Stimulated activated CD4-positive, alpha-beta T cell treated with anti-CD3 and anti-CD28 coated beads, Interleukin-2, amount 100 ng/mL, for 48 hours (primary cell): ENCODE measurements at regions not wholly inside any gene's neighbourhood (a gene's known extent, or its start where the extent isn't known, plus 50 kb on each side); places are given as distances from the start of the nearest gene placed in this dataset.
"Not testable (repeated sequence)": the region's sequence is repeated elsewhere in the genome, so short reads cannot be mapped to it uniquely, and the experiment has no call there.

ENCODE experiments used
- DNase-seq, 2 donors: peaks; one replicate each; pipeline ENCODE4 v3.0.0-alpha.2; 2020

- DNase-seq: no peak
Observed at GRCh38 chr6:6820641-6821238, 232.2 kb downstream of the LY86 start.

DNA sequence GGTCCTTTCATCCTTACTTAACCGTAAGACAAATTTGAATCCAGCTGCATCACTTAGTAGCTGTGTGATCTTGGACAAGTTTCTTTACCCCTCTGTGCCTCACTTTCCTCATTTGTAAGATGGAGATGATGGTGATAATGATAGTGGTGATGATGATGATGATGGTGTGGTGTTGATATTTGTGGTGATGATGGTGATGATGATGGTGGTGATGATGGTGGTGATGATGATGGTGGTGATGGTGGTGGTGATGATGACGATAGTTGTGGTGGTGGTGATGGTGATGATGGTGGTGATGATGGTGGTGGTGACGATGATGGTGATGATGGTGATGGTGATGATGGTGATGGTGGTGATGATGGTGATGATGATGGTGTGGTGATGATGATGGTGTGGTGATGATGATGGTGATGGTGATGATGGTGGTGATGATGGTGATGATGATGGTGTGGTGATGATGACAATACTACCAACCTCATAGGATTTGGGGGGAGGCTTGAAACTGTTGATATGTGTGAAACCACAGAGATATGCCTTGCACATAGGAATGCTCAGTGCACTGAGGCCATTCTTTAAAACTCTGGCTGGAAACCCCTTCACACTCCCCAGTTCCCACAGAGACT lies 233.2 kb downstream of the LY86 start:
- no peak for DNase-seq

DNA sequence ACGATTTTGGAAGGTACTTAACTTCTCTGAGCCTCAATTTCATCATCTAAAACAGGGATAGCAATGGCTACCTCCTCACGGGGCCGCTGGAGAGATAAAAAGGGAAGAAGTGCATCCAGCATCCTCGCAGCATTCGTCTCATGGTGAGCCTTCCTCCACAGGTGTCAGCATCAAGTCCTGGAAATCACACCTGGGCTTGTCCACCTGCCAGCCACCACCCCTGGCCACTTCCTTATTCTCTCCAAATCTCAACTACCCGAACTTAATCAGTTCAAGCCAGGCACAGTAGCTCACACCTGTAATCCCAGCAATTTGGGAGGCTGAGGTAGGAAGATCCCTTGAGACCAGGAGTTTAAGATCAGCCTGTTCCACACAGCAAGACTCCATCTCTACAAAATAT lies 234.5 kb downstream of the LY86 start:
- DNase-seq: no peak

DNA sequence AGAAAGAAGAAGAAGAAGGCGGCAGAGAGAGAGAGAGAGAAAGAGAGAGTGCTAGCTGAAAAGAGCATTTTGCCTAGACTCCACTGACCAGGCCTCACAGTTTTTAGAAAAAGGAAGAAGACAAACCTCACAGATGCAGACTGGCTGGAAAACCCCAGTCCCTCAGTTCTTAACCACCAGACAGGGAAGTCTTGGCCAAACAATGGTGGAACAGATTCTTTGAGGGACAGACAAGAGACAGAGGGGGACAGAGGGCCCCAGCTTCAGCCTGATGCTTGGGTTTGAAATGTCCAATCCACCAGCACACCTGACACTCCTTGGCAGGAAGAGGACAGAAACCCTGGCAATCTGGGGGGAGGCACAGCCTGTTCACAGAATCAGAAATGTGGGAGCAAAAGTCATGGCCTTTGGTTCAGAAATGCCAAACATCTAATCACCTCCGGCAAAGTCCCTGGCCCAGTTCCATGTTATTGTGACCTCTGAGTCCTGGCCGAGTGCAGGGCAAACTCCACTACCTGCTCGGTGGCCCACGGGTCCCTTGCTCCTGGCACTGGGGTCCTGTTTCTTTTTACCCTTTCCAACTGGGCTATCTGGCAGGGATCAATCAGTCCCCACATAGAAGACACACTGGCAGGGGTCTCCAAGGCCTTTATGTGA lies 235.2 kb downstream of the LY86 start:
- no peak for DNase-seq

DNA sequence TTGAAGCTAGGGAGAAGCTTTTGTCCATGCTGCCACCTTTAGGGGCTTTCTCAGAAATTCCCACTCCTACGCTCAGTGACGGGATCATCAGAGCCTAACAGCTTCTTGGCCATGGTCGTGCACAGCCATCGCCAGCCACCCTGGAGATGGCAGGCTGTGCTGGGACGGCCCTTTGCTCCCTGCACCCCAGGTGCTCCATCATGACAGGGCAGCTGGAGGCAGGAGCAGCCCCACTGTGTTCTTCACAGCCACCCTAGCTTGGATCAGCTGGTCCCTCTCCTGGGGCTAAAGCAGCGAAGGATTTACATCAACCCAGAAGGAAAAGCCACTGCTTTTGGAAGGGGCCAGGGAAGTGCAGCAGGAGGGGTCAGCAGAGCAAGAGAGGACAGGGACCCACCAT lies 235.9 kb downstream of the LY86 start:
- DNase-seq: no peak

GRCh38 chr6:6825193-6825784 lies 236.8 kb downstream of the LY86 start:
- no peak for DNase-seq

DNA sequence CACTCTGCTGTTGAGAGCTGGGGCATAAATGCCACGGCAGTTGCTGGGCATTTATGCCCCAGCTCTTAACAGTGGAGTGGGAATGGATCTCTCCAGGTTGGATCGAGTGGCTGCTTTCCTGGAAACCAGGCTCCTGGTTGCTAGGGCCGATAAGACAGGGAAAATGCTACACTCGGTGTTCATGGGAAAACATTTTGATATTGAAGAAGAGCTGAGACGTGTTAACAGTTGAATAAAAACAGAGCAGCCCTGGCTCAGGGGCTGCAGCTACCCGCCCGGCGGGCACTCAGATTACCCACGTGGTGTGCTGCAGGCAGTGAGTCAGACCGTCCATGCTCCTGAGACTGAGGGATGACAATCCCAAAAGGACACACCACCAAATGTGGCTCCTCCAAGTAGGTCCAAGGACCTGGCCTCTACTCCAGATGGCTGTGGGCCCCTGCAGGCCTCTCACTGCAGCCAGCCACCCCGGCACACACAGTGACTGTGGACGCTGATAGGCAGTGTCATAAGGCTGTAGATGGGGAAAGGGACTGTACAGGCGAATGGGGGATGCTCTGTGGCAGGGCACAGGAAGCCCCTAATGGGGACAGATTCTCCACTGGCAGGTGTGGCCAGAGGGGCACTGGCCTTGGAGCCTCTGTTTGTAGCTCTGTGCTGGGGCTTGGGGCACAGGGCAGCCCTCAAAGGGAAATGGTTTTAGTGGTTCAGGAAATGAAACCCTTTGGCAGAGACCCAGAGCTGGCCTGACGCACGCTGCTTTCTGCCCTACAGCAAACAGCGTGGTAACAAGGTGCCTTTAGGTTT lies 237.8 kb downstream of the LY86 start:
- DNase-seq: no peak

DNA sequence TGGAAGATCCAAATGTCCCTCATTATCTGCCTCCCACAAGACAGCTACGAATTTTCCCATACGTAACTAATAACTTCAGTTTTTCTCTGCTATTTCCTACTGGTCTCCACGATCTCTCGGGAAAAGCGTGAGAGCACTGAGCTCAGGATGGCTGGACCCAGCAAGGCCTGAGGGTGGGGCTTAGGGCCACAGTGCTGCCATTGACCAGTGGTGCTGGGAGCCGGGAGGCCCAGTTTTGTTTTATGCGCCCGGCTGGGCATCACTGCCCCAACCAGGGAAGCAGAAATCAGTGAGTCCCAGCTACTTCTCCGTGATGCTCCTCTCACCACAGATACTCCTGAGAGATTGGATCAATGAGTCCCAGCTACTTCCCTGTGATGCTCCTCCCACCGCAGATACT lies 238.4 kb downstream of the LY86 start:
- DNase-seq: no peak

DNA sequence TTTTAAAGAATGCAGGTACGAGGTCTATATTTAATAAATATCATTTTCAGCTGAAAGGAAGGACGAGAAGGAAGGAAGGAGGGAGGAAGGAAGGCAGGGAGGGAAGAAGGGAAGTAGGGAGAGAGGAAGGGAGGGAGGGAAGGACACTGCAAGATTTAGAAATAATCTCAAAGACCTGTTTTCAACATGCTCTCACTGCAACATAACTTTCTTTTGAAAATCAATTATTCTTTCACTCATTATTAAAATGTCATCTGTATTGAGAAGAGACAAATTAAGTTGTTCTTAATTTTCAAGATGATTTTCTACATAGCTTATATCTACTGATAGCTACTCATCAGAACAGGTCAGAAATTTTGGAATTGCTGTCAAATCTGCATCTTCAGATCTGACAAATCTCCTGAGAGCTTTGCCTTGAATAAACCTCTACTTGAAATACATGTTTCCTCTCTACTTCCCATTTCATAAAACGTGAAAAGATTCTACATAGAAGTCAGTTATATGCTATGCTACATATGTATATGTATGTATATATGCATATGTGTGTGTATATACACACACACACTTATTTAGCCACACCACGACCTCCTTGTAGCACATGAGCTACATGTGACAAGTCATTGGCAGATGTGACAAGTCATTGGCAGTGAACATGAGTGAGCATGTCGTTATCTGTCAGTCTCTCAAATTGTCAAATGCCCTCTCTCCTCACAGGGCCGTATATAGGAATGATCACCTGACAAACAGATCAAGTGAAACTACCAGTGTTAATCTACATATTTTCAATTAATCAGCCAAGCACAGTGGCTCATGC lies 241.6 kb downstream of the LY86 start:
- DNase-seq: no peak

DNA sequence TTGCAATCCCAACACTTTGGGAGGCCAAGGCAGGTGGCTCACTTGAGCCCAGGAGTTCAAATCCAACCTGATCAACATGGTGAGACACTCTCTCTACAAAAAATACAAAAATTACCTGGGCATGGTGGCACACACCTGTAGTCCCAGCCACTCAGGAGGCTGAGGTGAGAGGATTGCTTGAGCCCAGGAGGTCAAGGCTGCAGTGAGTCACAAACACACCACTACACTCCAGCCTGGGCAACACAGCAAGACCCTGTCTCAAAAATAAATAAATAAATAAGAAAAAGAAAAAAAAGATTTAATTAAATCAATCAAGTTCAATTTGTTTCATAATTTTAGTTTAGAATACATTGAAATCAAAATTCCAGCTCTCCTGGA lies 242.2 kb downstream of the LY86 start:
- not testable (repeated sequence) for DNase-seq

DNA sequence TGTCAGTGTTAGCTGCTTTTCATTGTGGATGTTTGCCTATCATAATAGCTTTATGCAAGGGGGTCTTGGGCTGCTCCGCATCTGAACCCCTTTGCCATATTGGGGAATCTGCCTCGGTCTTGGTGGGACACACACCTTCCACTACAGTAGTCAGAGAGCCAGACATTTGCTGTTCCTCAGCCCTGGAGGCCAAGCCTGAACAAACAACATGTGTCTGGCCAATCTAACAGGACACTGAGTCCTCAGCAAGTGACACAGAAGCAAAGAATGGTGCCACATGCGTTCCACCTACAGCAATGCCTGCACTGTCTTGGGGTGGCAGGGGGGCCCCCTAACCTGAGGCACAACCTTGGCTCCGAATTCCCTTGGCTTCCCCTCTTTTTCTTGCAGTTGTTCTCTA lies 243.9 kb downstream of the LY86 start:
- no peak for DNase-seq

GRCh38 chr6:6834356-6835222 lies 246.1 kb downstream of the LY86 start:
- DNase-seq: no peak

DNA sequence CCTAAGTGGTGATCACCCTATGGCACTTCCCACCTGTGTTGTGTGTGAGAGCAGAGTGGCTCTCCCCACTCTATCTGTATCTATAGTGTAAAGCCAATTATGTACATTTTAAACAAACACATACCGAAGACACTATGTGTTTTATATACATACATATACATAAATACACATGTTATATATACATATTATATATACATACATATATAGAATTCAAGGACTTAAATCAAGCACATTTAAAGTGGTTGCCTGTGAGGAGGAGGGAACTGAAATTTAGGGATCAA lies 246.6 kb downstream of the LY86 start:
- no peak for DNase-seq

DNA sequence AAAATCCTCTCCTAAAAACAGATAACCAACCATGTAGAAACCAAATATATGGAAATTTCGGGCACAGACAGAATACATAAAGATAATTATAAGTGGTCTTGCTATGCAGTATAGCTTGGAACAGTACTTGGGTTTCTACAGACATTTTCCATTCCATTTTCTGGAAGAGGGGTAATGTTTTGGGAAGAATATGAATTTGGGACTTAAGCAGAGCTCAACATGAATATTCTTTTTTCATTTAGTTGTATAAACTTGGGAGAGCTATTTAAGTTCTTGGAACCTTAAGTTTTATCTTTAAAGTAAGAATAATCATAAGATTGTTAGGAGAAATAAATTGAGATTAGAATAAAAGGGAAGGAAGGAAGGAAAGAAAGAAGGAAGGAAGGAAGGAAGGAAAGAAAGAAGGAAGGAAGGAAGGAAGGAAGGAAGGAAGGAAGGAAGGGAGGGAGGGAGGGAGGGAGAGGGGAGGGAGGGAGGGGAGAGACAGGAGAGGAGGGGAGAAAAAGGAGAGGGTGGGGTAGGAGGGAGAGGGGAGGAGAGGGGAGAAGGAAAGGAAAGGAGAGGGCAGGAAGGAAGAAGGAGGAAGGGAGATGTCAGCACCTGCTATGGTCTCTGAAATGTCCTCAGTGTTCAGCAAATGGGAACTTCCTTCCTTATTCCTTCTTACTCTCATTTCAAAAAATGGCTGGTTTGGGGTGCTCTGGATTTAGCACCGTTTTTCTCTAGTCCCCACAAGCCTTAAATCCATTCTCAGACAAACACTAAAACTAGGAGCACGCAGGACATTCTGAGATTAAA lies 248.3 kb downstream of the LY86 start:
- DNase-seq: no peak

GRCh38 chr6:6837541-6838080 lies 249.1 kb downstream of the LY86 start:
- no peak for DNase-seq

GRCh38 chr6:6840831-6841291 lies 252.3 kb downstream of the LY86 start:
- no peak for DNase-seq

DNA sequence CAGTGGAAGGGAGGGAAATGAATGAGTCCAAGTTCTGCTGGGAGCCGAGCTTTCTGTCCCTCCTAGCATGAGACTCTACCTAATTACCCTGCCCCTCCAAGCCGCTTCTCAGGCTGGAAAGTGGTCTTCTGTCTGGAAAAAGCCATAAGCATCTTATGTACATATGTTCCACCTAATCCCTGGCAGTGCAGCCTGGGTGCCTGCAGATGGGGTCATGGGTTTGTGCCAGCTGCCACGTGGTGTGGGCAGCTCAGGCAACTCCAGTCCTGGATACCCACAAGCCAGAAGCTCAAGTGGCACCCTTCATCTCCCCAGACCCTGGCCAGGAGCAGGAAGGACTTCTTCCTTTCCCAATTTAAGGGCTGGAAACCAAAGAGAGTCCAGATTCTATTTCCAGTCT lies 253.1 kb downstream of the LY86 start:
- no peak for DNase-seq

GRCh38 chr6:6842291-6842690 lies 253.8 kb downstream of the LY86 start:
- no peak for DNase-seq

DNA sequence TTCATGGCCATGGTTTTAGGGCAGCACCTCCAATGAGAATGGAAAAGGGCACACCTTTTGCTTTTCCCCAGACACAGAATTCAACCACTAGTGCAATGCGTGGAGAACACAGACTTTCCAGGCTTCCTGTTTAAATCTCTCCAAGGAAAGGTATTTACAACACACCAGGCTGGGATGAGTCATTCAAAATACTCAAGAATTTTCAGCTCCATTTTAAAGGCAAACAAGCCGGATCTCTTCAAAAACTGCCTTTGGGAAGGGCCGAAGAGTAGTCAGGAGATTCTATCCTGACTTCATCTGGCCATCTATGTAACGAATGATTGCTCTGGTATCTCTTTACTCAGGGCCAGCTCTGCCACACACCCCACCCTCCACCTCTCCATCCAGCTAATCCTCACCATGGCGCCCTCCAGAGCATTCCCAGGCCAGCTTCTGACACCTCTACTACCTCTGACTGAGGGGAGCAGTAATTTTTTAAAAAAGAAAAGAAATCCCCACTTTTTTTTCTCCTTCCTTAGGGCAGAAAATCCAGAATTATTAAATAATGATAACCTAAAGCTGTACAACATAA lies 254.6 kb downstream of the LY86 start:
- DNase-seq: no peak

DNA sequence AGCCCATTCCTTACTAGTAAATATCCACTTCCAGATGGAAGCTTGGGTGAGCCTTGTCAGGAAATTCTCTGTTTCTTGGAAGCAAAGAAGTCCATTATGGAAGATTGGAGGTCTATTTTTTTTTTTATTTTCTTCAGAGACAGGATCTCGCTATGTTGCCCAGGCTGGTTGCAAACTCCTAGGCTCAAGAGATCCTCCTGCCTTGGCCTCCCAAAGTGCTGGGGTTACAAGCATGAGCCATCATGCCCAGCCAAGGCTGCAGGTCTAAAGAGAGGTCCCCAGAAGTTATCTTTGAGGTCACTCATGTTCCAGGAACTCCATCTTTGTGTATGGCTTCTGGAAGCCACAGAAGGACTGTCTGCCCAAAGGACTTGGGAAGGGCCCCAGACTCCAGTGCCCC lies 255.3 kb downstream of the LY86 start:
- DNase-seq: no peak
